ENCODE measurements at regions not wholly inside any gene's neighbourhood (a gene's known extent, or its start where the extent isn't known, plus 50 kb on each side); places are given as distances from the start of the nearest gene placed in this dataset.

DNA sequence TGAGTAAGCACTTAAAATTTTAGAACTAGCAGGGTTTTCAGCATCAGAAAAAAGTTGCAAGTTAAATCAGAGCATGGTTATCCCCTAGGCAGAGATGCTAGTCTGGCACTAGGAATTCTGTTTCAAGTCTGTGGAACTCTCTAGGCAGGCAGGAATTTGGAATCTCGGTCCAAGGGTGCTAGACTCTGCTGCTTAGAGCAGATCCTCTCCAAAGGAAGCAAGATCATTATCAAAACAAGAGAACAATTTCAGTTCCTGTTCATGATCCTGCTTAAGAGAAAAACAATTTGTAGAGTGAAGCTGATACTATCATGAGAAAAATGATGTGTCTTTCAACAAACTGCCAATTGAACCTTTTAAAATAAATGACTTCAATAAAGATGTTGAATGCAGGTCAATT lies 420.7 kb downstream of the KIF4B start:
- FAIRE-seq = no peak

DNA sequence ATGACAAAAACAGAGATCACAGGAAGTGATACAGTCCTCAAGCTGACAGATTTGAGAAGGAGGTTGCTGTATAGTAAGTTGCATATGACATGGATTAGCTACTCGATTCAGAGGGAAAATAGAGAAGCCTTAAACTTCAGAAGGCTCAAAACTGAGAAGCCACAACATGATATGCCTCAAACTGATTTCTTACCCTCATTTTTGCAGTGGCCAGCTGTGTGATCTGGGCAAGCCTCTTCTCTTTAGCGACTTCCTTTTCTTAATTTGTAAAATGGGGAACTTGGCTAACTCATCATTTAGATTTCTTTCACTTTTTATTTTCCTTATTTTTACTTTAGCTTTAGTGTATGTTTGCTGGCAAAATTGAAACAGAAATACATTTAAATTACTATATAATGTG lies 421.1 kb downstream of the KIF4B start:
- no peak for FAIRE-seq

DNA sequence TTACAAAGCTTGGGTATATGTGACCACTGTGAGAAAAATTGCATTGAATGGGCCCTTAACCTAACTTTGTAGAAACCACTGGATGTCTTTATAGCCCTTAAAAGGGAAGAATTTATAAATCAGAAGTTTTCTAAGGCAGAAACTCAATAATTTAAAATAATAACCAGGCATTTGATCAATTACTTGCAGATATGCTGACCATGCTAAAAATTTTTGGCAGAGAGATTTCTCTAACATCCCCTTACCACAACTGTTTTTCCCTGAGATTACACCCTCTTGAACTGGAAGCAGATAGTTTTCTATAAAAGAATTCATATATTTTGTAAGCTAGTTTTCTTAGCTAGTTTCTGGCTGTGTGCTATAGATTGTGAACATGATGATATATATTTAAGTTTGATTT lies 428.3 kb downstream of the KIF4B start:
- FAIRE-seq = no peak

DNA sequence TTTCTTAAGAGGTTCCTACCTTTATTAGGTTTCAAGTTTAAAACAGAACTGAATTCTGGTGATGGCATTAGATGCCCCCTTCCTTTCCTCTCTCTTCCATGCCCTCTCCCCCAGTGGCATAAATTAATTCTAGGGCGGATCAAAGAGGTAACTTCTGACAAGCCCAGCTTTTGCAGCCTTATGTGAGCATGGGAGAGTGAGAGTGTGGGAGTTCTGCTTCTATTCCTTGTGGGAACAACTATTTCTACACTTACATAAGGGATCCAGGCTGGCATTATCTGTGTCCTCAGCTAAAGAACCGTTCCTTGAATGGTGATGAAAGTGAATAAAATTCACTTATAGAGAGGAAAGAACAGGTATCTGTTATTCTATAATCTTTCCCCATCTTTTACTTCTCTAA lies 437.6 kb downstream of the KIF4B start:
- FAIRE-seq = no peak

DNA sequence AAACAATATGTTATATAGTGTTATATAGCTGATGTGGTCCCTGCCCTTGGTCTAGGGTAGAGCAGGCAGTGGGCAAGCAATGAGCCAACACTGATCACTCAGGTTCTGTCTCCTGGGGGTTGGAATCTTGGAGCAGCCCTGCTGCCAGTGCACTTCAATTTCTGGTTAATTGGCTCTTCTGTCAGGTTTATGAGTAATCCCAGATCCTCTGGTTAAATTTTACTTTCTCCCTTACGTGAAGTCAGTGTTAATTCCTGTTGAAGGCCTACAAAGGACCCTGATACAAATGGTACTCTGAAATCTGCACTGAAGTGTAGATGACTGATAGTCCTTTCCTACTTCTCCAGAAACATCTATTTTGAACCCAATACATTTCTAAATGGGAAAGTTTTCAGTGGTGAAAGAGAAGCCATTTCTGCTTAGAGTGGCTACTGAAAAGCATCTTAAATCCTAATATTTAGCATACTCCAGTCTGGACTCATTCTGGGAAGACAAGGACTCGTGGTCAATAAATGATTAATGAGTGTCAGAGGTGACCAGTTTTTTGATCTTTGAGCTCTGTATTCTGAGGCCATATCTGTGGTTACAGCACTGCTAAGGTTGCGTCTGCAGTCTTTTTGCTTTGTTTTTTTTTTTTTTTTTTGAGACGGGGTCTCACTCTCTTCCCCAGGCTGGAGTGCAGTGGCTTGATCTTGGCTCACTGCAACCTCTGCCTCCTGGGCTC lies 442.4 kb downstream of the KIF4B start:
- FAIRE-seq = no peak

DNA sequence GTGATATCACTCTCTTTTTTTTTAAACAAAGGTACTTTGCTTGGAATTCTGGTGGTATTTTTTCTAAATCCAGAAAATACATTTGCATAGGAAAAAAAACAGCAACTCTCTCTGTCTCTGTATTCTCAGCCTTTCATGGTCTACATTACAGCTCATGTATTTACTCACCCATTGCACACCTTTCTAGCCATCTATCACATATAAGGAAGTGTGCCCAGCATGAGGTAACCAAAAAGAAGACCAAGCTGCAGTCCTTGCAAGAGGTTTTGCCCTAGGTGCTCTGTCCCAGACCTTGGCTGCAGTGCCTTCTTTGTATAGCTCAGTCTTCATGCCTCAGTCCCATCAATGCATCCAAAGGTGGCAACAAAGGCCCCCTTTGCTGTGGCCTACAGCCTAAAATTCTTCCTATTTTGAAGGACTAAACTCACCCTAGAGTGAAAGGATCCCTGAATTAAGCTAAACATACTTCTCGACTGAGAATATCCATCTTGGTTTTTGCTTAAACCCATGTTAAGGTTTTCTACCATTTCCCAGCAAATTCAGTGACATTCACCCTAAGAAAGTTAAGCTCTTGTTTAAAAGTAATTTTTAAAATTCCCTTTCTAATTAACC lies 446.4 kb downstream of the KIF4B start:
- FAIRE-seq = peak; percentile 17

DNA sequence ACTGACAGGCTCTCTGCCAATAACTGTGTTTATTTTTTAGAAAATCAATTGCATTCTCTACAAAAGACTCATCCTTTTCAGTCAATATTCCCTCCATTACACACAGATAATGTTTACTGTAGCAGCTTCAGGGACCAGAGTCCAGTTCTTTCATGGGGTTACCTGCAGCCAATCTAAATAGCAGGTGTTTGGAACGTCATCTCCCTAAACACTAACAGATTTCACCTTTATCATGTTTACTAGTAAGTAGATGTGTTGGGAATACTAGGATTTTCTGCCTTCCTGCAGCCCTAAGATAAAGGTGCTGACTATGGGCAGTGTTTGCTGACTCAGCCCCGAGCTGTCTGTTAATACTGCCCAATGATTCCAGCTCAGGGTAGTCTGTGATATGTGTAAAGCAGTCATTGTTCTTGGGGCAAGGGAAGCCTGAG lies 447.0 kb downstream of the KIF4B start:
- FAIRE-seq = peak; percentile 97

DNA sequence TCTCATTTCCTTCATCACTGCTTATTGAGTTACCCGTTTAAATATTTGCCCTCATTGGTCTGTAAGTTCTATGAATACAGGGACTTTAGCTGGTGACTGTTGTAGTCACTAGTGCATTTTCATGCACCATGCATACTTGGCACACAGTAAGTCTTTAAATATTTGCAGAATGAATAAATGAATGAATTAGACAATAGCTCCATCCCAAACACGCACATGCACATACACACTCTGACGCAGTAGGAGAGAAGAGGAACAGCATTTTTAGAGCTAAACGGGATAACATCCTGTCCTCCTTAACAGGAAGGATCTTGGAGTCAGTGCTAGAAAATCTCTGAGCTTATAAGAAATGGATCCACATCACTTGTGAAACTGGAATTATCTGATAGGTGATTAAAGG lies 447.7 kb downstream of the KIF4B start:
- peak; percentile 51 for FAIRE-seq

DNA sequence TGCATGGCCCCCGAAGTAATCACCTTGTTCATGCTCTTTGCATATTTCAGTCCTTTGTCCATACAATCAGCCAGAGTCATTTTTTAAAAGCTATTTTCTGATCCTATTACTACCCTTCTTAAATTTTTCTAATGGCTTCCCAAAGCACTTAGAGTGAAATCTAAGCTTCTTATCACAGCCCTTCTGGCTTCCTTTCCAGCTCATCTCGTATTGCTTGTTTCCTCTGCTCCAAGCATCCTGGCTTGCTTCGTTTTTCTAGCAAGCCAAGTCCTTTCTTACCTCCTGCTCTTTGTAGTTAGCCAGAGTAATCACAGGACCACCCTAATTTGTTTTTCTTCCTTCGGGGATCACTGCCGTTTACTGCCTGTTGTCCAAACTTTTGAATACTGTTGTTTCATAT lies 453.3 kb downstream of the KIF4B start:
- no peak for FAIRE-seq

DNA sequence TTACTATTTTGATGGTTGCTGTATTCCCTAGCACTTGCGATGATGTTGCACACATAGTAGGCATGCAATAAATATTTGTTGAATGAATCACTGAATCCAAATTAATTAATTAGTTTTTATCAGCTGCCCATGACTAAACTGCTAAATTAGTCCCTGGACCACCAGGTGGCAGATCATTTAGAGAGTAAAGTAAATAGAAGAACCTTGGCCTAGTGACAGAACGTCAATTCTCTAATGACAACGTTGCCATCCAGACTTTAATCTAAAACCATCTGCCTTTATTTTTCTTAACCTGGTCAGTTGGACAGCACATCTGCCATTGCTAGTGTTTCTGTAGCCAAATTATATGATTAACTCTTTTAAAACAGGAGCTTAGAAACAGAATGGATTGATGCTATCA lies 457.5 kb downstream of the KIF4B start:
- FAIRE-seq = peak; percentile 100

DNA sequence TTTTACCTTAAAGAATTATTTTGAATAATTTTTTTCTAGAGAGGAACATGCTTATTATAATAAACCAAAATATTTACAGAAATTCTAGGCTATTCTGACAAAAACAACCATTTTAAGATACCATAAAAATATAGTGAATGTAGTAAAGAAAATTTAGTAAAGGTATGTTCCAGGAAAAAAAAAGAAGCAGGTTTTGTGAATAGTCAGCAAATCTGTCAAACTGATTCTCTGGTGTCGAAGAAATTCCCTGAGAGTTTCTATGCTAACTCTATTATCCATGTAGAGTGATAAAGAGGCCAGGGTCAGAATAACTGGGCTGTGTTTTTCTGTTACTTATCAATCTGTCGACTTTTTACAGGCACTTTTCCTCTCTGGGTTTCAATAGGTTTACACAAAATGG lies 459.2 kb downstream of the KIF4B start:
- FAIRE-seq = peak; percentile 68

DNA sequence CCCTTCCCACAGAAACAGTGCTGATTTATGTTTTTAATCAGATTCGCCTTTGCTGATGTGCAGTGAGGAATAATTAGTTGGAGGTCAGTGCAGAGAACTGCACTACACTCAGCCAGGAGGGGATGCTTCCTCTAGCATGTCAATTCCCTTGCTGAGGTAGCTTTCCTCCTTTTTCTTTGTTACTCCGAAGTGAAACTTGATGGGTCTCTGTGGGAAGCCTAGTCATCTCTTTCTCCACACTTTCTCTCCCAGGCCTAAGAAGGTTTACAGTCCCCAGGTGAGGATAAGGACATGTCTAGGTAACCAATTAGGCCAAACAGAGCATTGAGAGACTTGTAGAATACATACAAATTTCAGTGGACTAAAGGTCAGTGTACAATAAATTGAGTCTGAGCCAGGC lies 461.8 kb downstream of the KIF4B start:
- FAIRE-seq = no peak

DNA sequence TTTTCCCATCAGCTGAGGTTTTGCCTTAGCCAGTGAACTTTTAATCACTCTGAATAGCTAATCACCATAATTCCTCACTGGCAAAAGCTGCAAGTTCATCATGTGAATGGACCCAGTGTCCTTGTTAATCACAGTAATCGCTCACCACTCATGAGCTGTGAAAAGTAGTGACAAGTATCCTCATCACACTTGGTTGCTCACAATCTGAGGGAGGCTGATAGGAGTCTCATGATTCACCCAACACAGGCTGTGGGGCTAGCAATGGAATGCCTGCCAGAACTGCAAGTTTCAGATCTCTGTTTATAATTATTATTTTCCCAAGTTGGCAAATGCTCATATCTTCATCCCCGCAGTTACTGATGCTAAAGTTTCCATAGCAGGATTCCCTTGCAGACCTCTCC lies 467.2 kb downstream of the KIF4B start:
- no peak for FAIRE-seq

DNA sequence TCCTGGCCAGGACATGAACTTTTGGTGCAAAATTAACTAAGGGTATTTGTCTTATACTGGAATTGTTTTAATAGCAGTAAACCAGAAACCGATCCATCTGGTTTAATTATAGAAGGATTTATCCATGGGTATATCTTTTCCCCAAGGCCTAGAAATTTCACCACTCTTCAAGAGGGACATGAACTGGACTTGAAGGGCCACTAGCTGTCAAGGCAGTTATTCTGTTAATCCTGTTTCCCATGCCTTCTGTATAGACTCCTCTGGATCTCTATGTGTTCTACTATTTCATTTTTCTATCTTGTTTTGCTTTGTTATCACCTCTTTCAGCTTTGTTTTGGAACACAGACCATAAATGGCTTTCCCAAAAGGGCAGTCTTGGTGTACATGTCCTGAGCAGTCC lies 467.6 kb downstream of the KIF4B start:
- no peak for FAIRE-seq

DNA sequence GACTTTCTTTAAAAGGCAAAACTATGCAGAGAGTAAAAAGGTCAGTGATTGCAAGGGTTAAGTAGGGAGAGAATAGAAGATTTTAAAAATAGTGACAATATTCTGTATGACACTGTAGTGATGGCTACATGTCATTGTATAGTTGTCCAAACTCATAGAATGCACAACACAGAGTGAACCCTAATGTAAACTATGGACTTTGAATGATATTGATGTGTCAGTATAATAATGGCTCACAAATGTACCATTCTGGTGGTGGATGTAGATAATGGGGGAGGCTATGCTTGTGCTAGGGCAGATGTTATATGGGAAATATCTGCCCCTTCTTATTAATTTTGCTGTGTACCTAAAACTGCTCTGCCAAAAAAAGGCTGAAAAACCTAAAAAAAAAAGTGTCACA lies 468.9 kb downstream of the KIF4B start:
- FAIRE-seq = no peak

DNA sequence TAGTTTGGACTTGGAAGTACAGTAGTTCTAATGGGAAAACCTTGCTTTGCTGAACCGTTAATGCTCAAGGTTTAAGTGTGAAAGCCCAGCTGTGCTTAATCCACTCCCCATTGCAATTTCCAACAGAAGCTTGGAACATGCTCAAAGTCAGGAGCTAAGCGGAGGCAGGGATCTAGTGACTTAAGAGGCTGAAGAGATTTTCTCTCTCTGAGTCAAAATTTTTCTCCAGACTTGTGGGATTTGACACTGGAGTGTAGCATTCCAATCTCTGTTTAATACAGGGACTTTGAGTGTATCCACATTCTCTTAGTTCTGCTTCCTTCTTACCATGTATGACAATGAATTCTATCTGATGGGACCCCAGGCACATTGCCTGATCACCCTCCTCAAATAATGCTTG lies 471.8 kb downstream of the KIF4B start:
- no peak for FAIRE-seq

DNA sequence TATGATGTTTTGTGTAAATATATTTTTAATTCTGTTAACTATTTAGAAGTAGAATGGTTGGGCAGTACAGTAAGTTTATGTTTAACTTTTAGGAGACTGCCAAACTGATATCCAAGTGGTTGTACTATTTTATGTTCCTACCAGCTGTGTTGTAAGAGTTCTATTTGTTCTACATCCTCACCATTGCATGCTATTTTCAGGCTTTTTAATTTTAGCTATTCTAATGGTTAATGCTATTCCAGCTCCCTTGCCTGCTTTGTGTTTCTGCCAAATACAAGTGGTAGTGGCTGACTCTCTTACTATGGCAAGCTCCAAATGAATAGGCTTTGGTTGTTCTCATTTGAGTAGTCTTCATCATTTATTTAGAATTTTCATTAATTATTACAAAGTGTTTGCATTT lies 476.4 kb downstream of the KIF4B start:
- no peak for FAIRE-seq

DNA sequence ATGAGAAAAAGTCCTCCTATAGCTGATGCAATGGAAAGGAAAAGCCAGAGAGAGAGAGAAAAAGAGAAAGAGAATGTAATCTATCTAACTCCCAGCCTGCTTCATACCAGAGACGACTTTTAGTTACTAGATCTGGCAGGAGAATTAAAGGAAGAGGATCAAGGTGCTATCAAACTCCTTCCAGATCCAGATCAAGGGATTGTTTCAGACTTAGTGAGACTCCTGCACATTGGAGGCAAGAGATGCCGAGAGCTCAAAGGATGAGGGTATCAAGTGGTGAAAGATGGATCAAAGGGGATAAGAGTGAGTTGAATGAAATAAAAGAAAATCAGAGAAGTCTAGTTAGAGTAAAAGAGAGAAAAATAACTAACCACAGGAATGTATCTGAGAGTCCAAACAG lies 478.6 kb downstream of the KIF4B start:
- no peak for FAIRE-seq

DNA sequence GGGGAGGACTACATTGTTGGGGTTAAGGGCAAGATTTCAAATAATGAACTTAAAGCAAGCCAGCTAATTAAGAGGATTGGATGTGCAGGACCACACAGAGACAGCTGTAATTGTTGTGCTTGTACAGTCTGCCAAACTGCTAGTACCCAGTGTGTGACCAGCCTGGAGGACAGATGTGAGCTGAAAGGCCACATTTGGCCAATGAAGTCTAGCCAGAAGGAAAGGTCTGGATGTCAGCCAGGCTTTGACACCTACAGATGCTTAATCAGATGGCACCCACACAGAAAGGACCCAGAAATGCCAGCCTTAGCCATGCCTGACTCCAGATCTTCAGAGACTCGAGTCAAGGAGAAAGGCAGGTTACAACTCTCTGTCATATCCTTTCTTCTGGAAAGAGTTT lies 491.1 kb downstream of the KIF4B start:
- no peak for FAIRE-seq

DNA sequence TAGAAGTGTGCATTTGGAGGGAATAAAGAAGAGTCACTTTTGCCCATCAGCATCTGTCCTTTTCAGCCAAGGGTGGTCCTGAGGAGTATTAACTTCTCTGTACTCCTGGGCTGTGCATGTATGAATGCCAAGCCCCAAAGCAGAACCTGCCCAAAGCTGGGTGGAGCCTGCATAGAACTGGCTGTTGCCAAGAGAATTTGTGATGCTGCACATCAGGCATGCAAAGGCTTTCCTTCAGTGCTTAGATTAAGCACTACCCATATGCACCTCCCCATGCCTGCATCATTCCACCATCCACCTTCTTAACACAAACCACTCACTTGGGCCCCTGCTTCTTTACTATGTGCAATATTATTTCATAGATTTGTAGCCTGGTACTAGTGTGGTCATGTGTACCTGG lies 493.8 kb downstream of the KIF4B start:
- no peak for FAIRE-seq

DNA sequence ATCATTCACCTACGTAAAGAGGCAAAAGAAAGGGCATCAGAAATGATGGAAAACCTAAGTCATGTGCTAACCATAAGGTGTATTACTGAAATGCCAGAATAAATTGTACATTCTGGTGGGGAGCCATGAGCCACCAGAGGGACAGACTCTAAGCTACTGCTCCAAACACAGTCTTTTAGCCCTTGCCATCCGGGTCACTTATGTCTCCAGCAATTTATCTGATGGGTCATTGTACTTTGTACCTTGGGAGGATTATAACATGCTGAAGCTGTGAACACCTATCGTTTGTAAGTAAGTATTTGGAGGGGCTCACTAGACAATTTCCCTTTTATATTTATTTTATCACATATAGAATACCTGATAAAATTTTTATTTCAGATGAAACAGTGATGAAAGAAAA lies 495.1 kb downstream of the KIF4B start:
- FAIRE-seq = no peak

DNA sequence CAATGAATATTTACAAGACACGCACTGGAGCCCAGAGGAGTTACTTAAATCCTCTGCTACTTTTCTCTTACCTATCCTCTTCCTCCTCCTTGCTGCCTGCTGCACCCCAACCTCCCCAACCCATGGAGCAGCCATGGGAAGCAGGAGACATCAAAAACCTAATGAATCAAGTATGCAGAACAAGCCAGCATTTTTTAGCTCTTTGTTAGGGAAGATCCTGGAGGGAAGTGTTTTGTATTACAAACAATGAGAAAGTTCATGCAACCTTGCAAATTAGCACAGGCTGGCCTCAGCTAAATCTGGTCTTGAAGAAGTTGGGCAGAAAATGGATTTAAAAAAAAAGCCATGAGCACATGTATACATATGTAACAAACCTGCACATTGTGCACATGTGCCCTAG lies 498.8 kb downstream of the KIF4B start:
- FAIRE-seq = no peak

DNA sequence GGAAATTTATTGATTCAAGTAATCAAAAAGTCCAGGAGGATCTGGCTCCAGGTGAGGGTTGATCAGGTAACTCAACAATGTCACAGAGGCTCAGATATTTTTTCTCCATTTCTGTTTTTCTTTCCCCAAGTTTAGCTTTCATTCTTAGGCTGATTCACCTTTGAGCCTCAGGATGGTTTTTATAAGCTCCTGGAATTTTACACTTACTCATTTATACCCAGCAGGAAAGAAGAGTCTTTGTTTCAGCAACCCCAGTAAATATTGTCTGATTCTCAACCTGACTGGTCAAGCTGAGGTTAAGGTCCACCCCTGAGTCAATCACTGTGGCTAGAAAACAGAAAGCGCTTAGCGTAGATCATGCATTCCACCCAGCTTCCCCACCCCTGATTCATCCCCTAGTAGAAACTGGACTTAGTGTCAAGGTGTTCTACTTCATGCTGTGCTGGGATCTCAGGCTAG lies 500.6 kb downstream of the KIF4B start:
- no peak for FAIRE-seq

DNA sequence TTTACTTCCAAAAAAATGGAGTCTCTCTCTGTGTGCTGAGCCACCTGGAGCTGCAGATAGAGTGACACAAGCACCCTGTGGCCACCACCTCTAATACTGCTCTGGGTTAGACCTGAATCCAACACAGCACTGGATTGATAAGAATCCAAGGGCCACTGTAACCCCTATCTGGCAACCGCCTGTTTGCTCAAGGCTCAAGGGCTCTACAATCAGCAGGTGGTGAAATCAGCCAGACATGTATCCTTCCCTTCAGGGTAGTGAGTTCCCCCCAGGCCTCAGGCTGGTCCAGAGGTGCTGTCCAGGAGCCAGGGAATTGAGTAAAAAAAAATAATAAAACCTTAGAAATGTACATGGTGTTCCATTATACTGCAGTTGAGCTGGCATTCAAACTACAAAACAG lies 509.0 kb downstream of the KIF4B start:
- FAIRE-seq = no peak

DNA sequence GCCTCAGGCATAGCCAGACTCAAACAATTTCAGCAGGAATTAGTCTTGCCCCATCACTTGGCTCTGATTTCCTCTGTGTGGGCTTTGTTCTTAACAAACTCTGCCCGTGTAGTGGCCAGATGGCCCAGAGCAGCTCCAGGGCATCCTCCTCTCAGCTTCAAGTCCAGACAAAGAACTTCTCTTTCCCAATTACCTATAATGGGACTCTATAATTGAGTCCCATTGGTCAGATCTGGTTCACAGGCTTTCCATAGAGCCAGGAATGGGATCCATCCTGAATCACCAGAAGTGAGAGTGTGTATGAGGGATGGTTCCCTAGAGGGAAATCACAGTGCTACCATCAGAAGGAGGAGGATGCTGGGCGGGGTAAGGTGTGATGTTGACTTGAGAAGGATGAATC lies 515.8 kb downstream of the KIF4B start:
- no peak for FAIRE-seq

Measured in islet of Langerhans (tissue), 1 donor.